Vagina (tissue), 2 donors: ENCODE measurements at regions not wholly inside any gene's neighbourhood (a gene's known extent, or its start where the extent isn't known, plus 50 kb on each side); places are given as distances from the start of the nearest gene placed in this dataset.

ENCODE experiments used
- CTCF ChIP-seq, 3 experiments: fragments of 450-650 bp in 2 of 3; fragments of 200-600 bp in 1 of 3; sonication (generic) in 1 of 3; IDR thresholded peaks; one replicate each; pipeline ENCODE4 v1.5.1; 2017 to 2019; ENCODE audit warnings: antibody characterized with exemption in 3 of 3, mild to moderate bottlenecking in 2 of 3, moderate library complexity in 2 of 3
- POLR2A ChIP-seq, 2 donors: fragments of 450-650 bp; IDR thresholded peaks; one replicate each; pipeline ENCODE4 v1.6.1; 2017; ENCODE audit warnings: antibody characterized with exemption in 2 of 2, mild to moderate bottlenecking in 2 of 2, moderate library complexity in 2 of 2
- POLR2AphosphoS5 ChIP-seq, 2 donors: sonication (generic); formaldehyde crosslinking; IDR thresholded peaks; one replicate each; pipeline ENCODE4 v1.9.0; 2017; ENCODE audit warnings: antibody characterized with exemption in 2 of 2, mild to moderate bottlenecking in 2 of 2, low read depth in 1 of 2; ENCODE audit not compliant: insufficient read depth in 1 of 2

DNA sequence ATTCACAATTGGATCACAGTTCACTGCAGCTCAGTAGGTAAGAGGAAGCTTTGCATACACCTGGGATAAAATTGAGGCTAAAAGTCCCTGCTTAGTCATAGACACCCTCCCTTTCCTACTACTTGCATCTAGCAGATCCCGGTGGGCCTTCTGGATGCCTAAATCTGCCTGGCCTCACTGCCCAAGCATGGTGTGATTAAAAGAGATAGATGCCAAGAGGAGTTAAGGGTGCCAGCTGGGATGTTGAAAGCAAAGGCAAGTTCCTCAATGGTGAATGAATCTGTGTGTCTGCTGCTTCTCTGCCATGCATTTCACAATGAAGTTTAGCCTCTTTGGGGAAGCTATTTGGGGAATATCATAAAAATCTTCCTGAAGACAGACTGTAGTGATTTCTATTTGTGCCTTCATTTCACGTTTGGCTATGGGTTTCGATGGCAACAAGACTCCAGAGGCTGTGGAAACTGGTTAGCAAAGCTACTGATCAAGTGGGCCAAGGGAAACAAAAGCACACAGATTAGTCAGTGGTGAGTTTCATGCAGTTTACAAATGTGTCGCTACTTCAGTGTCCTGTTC, 534.0 kb downstream of the ANKRD50 start:
- TF ChIP-seq POLR2AphosphoS5 (IDR thresholded peaks at IDR 0.05; ENCODE audit: insufficient read depth in 1 of 2, low read depth in 1 of 2) (no peak), CTCF (IDR thresholded peaks at IDR 0.05) (no peak), POLR2A (IDR thresholded peaks at IDR 0.05) (no peak)
